GM21381 (cell line): ENCODE measurements at regions not wholly inside any gene's neighbourhood (a gene's known extent, or its start where the extent isn't known, plus 50 kb on each side); places are given as distances from the start of the nearest gene placed in this dataset.
"Not testable (repeated sequence)": the region's sequence is repeated elsewhere in the genome, so short reads cannot be mapped to it uniquely, and the experiment has no call there.

Experiments used
- ATAC-seq: cut with Tn5 transposase; IDR thresholded peaks from one replicate; pipeline ENCODE4 v1.9.1; 2021; ENCODE audit warnings: mild to moderate bottlenecking, moderate library complexity; ENCODE audit not compliant: unreplicated experiment

DNA sequence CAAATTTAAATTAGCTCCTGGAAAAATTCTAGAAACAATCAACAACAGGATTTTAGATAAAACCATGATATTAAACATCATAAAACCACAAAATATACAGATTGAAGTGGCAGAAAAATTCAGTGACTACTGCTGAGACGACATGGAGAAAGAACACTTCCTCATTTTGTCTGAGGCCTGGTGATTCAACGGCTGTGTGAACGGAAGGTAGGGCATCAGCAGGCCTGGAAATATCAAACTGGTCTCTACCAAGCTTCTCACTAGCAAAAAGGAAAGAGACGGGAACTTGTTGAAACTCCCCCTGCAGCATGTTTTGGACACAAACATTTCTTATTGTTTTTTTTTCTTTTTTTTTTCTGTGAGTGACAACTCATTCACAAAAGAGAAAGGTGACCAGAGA, 58.0 kb upstream of the AHI1 start:
- peak; percentile 64 for ATAC-seq

GRCh38 chr6:135557582-135557981, 60.0 kb upstream of the AHI1 start:
- no peak for ATAC-seq

DNA sequence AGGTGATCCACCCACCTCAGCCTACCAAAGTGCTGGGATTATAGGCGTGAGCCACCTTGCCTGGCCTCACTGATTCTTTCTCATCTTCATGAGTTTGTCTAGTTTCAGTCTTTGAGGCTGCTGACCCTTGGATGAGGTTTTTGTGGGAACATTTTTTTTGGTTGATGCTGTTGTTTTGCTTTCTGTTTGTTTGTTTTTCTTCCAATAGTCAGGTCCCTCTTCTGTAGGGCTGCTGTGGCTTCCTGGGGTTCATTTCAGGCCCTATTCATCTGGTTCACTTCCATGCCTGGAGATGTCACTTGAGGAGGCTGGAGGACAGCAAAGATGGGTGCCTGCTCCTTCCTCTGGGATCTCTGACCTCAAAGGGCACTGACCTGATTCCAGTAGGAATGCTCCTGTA, 68.1 kb upstream of the AHI1 start:
- ATAC-seq, result not testable (repeated sequence)

- ATAC-seq, result no peak
These were observed 69.0 kb upstream of the AHI1 start for GRCh38 chr6:135566311-135567068.

DNA sequence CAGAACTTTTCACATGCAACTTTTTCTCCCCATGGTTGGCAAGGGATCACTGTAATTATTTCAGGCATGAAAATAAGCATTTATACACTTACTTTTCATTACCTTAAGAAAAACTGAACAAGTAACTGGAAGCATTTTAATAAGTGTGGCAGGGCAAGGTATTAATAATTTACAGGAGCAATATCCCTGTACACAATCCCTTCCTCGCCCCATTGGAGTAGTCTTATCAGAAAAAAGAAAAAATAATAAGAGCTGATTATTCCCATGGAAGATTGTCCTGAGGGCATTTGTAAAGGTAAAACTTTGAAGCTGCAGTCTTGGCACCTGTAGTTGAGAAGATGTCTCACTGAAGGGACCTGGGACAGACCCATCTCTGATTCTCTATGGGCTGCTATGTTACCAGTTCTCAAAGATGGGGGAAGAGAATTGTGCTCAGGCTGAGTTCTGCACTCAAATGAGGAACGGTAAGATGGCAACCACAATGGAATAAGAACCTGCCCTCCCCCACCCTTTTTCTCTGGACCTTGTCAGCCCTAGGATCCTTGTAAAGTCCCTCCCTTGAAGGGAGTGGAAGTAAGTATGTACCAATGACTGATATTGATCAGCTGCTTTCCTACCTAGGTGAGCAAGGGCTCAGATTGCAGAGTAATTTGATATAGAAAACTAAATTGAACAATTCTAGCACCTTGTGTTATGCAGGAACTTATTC, 70.0 kb upstream of the AHI1 start:
- no peak for ATAC-seq

- ATAC-seq, result peak; percentile 85
These were observed 70.8 kb upstream of the AHI1 start for GRCh38 chr6:135568379-135568778.

DNA sequence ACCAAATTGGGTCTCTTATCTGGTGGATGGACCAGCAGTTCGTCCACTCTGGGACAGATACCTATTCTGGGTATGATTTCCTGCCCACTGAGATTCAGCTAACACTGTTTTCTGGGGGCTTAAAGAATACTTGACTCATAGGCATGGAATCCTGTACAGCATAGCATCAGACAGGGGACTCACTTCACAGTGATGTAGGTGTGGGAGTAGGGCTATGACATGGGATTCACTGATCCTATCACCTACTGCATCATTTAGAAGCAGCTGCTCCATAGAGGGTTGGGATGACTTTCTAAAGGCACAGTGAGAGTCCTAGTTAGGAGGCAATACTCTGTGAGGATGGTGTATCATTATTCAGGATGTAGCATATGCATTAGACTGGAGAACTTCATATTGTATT, 74.5 kb upstream of the AHI1 start:
- ATAC-seq, result no peak

GRCh38 chr6:135575629-135576028, 78.1 kb upstream of the AHI1 start:
- no peak for ATAC-seq

GRCh38 chr6:135576055-135576454, 78.5 kb upstream of the AHI1 start:
- no peak for ATAC-seq

GRCh38 chr6:135577059-135577538, 79.6 kb upstream of the AHI1 start:
- peak; percentile 77 for ATAC-seq

DNA sequence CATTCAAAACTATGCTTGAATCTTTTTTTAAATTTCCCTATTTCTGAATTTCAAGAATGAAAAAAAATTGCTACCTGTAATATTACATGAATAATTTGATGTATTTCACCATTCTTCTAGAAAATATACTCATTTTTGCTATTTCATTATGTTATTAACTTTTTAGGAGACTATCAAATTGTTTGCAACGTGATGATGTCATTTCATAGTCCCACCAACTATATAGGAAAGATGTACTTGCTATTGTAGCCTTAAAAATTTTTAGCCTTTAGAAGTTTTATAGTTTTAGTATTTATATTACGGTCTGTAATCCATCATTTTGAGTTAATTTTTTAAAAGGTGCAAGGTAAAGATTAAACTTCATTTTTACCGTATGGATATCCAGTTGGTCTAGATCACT, 81.4 kb upstream of the AHI1 start:
- no peak for ATAC-seq

- no peak for ATAC-seq
These were observed 83.7 kb upstream of the AHI1 start for GRCh38 chr6:135581211-135581610.

DNA sequence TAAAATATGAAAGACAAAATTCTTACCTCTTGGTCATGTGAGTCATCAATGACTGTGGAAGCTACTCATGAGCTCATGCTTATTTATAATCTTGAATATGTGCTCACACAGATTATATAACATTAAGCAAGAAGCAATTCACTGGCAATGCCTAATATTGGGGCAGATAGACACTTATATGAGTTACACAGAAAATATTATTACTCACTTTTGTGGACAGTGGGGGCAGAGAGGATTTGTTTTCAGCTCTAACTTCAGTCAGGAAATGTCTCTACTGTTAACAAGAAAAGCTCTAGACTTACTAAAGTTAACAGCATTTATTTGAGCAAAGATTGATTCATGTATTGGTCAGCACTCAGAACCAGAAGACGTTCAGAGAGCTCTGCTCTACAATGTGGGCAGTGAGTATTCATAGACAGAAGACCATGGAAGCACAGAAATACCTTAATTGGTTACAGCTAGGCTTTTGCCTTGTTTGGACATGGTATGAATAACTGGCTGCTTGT, 85.8 kb upstream of the AHI1 start:
- ATAC-seq, result no peak

DNA sequence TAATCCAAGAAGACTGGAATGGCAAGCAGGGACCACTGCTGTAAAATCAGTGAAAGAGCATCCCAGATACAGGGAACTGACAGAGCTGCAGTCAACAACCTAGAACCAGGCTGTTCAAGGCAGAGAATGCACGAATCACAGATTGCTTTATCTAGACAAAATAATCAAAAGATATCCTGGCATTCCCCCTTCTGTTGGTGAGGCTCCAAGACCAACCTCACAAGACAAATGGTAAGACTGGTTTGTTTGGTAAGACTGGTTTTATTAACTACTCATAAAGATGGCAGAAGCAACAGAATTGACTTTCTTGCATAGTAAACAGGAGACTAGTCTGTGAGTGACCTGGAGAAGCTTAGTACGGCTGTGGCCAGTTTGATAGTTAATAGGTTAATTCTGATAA, 88.8 kb upstream of the AHI1 start:
- peak; percentile 23 for ATAC-seq

GRCh38 chr6:135586844-135587243, 89.3 kb upstream of the AHI1 start:
- ATAC-seq, result peak; percentile 63

DNA sequence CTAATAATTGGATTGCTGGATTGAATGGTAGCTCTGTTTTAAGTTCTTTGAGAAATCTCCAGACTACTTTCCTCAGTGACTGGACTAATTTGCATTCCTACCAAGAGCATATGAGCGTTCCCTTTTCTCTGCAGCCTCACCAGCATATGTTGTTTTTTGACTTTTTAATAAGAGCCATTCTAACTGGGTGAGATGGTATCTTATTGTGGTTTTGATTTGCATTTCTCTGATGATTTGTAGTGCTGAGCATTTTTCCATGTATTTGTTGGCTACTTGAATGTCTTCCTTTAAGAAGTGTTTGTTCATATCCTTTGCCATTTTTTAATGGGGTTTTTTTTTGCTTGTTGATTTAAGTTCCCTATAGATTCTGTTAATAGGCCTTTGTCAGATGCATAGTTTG, 94.7 kb upstream of the AHI1 start:
- no peak for ATAC-seq

DNA sequence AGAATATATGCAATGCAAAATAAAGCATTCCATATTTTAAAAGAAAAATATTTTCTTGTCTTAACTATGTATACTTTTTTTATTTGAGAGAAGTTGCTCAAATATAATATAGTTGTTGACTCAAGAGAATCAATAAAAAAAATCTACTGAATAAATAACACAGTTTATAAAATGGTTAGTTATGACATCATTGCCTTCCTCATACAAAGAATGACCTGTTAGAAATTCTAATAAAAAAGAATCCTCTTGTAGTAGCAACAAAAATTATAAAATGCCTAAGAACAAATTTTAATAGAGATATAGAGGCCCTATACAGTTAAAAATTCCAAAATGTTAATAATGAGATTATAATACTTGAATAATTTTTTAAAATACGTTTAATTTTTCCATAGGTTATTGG, 96.5 kb upstream of the AHI1 start:
- no peak for ATAC-seq

DNA sequence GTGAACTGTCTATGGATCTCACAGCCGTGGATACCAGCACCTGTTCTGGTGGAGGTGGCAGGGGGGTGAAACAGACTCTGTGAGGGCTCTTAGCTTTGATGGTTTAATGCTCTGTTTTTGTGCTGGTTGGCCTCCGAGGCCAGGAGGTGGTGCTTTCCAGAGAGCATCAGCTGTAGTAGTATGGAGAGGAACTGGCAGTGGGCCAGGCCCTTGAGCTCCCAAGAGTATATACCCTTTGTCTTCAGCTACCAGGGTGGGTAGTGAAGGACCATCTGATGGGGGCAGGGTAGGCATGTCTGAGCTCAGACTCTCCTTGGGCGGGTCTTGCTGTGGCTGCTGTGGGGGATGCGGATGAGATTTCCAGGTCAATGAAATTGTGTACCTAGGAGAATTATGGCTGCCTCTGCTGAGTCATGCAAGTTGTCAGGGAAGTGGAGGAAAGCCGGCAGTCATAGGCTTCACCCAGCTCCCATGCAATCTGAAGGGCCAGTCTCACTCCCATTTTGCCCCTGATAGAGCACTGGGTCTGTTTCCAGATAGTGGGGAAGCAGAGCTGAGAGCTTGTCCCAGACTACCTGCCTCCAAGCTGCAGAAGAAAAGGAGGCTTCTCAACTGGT, 102.7 kb upstream of the AHI1 start:
- no peak for ATAC-seq

DNA sequence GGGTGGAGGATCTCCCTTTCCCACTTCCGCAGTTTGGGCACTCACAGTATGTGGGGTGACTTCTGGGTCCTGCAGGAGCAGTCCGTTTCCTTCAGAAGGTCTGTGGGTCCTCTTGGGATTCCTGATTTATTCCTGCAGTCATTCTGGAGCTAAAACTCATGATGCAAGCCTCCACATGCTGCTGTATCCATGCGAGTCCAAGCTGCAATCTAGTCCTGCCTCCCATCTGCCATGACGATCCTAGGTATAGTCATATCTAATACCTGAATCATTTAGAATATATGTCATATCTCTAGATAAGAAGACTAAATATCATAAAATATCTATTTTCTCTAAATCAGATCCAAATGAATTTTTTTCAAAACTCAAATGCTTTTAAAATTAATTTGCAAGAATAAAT, 103.4 kb upstream of the AHI1 start:
- ATAC-seq, result no peak

- ATAC-seq, result no peak
These were observed 104.3 kb upstream of the AHI1 start for GRCh38 chr6:135601857-135602256.

DNA sequence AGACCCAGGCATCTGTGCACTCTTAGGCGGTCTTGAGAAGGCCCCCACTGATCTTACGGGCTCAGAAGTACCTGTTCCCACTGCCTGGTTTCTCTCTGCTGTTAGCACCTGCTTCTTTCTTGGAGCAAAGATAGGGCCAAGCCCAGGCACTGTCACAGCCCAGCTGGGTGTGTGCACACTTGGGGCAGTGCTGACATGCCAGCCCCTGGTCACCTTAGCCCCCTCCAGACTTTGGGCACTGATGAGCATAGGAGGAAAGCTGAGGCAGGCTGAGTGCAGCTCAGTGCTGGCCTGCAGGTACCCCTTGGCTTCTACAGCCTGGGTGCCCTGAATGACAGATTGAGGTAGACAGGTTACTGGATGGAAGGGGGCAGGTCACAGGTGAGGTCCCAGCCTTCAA, 105.7 kb upstream of the AHI1 start:
- no peak for ATAC-seq
